ENCODE measurements at regions not wholly inside any gene's neighbourhood (a gene's known extent, or its start where the extent isn't known, plus 50 kb on each side); places are given as distances from the start of the nearest gene placed in this dataset.

DNA sequence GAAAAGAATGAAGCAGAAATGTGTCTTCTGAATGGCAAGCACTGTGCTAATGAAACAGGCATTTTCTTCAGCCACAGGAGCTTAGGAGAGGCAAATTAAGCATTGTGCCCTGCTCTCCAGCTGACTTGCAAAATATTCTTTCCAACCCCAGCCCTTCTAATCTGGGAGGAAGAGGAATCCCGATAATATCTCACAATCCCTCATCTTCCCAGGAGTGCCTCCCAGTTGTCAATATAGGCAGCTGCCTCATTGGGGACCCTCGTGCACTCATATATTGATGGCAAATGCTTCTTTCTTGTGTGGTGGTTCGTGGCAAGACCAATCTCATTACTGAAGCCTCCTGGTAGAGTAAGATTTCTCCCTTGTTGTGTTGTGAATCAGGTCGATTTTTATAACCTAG lies 299.0 kb downstream of the COG6 start:
- H3K36me3 ChIP-seq = no peaks in the 10 kb centered on the region
- DNase-seq (ENCODE audit: low spot score in 2 of 2) = no peak
- intact Hi-C loops (cut with DNase I; ENCODE audit: low total_unique reads) = loop anchor here (5.0 kb wide), 1 partner anchor 108 kb away; no protein-coding TSS in a partner anchor
- H3K4me1 ChIP-seq = no peaks in the 10 kb centered on the region
- H3K4me3 ChIP-seq = no peak overlapping the region
- no peaks in the 10 kb centered on the region for H3K27me3 ChIP-seq
- no peak overlapping the region for H3K27ac ChIP-seq
- TF ChIP-seq, protein P1, sequence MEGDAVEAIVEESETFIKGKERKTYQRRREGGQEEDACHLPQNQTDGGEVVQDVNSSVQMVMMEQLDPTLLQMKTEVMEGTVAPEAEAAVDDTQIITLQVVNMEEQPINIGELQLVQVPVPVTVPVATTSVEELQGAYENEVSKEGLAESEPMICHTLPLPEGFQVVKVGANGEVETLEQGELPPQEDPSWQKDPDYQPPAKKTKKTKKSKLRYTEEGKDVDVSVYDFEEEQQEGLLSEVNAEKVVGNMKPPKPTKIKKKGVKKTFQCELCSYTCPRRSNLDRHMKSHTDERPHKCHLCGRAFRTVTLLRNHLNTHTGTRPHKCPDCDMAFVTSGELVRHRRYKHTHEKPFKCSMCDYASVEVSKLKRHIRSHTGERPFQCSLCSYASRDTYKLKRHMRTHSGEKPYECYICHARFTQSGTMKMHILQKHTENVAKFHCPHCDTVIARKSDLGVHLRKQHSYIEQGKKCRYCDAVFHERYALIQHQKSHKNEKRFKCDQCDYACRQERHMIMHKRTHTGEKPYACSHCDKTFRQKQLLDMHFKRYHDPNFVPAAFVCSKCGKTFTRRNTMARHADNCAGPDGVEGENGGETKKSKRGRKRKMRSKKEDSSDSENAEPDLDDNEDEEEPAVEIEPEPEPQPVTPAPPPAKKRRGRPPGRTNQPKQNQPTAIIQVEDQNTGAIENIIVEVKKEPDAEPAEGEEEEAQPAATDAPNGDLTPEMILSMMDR (IDR thresholded peaks at IDR 0.05) = no peak
- TF ChIP-seq POLR2A (IDR thresholded peaks at IDR 0.05) (no peak), POLR2AphosphoS5 (IDR thresholded peaks at IDR 0.05) (no peak)
- no peaks in the 10 kb centered on the region for H3K9me3 ChIP-seq

DNA sequence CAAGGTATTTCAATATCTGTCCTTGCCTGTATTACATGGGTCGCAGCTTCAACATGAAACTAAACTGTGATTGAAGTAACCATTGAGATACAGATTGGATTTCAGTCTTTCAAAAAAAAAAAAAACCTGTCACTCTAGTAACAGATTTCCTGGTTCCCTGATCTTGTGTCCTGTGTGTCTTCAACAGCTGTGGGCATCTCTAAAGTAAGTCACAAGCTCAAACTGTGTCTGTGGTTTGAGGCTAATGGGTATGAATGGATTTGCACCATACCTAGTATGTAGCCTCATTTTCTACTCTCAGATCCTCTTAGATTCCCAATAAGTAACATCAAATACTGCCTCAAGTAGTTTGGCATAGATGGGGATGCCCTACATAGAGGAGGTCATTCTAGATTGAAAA lies 300.1 kb downstream of the COG6 start:
- TF ChIP-seq, protein P1 (IDR thresholded peaks at IDR 0.05) = no peak
- no peak for TF ChIP-seq POLR2AphosphoS5 (IDR thresholded peaks at IDR 0.05)
- no peak for TF ChIP-seq POLR2A (IDR thresholded peaks at IDR 0.05)
- H3K36me3 ChIP-seq = no peaks in the 10 kb centered on the region
- no peaks in the 10 kb centered on the region for H3K27me3 ChIP-seq
- H3K9me3 ChIP-seq = no peaks in the 10 kb centered on the region
- intact Hi-C loops (cut with DNase I; ENCODE audit: low total_unique reads) = no loop called here
- no peak overlapping the region for H3K4me3 ChIP-seq
- DNase-seq (ENCODE audit: low spot score in 2 of 2) = no peak
- no peak overlapping the region for H3K27ac ChIP-seq
- H3K4me1 ChIP-seq = no peaks in the 10 kb centered on the region

- Histone ChIP-seq H3K4me1 (no peaks in the 10 kb centered on the region), H3K27ac (no peak overlapping the region), H3K27me3 (no peaks in the 10 kb centered on the region), H3K4me3 (no peak overlapping the region), H3K9me3 (no peaks in the 10 kb centered on the region), H3K36me3 (no peaks in the 10 kb centered on the region)
- TF ChIP-seq, protein P1 (IDR thresholded peaks at IDR 0.05) = no peak
- TF ChIP-seq POLR2A (IDR thresholded peaks at IDR 0.05) = no peak
- no peak for TF ChIP-seq POLR2AphosphoS5 (IDR thresholded peaks at IDR 0.05)
- no peak for DNase-seq (ENCODE audit: low spot score in 2 of 2)
- intact Hi-C loops (cut with DNase I; ENCODE audit: low total_unique reads) = no loop called here
Measured at GRCh38 chr13:39956036-39956435, 300.6 kb downstream of the COG6 start.

DNA sequence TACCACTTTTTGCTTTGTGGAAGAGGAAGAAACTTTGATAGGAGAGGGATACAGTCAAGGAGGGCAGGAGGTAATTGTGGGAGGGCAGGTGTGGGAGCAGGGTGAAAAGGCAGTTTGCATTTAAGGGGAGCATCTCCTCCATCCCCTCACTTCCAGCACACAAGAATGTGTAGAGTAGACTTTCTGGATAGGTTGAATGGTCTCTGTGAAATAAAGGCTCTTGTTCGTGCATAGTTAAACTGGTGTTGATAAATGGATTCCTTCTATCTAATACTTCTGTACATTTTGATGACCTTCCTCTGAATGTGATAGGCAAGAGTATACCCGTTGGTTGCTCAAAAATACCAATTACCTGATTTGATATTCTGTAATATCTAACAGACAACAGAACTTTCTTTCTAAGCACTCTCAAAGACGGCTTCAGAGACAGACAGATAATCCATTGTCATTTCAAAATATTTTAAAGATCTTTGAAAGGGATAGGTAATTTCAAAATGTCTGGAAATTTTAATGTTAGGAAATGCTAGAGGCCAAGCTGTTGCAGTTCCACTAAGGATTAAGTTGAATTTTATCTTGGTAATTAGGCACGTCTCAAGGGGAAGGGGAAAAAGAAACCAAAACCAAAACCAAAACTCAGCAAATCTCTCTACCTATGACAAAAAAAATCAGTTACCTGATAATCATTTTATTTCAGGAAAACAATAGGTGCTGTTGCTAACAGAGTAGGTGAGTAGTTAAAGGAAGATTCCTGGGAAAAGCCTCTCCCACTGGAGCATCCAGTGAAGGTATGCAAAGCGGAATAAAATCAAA lies 302.6 kb downstream of the COG6 start:
- no peaks in the 10 kb centered on the region for H3K9me3 ChIP-seq
- no peak overlapping the region for H3K27ac ChIP-seq
- no peak for DNase-seq (ENCODE audit: low spot score in 2 of 2)
- intact Hi-C loops (cut with DNase I; ENCODE audit: low total_unique reads) = no loop called here
- no peaks in the 10 kb centered on the region for H3K36me3 ChIP-seq
- TF ChIP-seq POLR2AphosphoS5 (IDR thresholded peaks at IDR 0.05) (no peak), POLR2A (IDR thresholded peaks at IDR 0.05) (no peak)
- TF ChIP-seq, protein P1 (IDR thresholded peaks at IDR 0.05) = no peak
- H3K4me1 ChIP-seq = no peaks in the 10 kb centered on the region
- H3K4me3 ChIP-seq = peak overlapping the region in 1 of 3 donors; percentile 28
- H3K27me3 ChIP-seq = no peaks in the 10 kb centered on the region

- DNase-seq (ENCODE audit: low spot score in 2 of 2) = no peak
- Histone ChIP-seq H3K4me3 (no peak overlapping the region), H3K4me1 (no peaks in the 10 kb centered on the region), H3K36me3 (no peaks in the 10 kb centered on the region), H3K27me3 (no peaks in the 10 kb centered on the region), H3K27ac (no peak overlapping the region), H3K9me3 (no peaks in the 10 kb centered on the region)
- intact Hi-C loops (cut with DNase I; ENCODE audit: low total_unique reads) = no loop called here
- TF ChIP-seq POLR2AphosphoS5 (IDR thresholded peaks at IDR 0.05) (no peak), POLR2A (IDR thresholded peaks at IDR 0.05) (no peak)
- TF ChIP-seq, protein P1 (IDR thresholded peaks at IDR 0.05) = no peak
Measured at GRCh38 chr13:39959497-39960144, 304.2 kb downstream of the COG6 start.

Data from breast epithelium (tissue), 4 donors.